OCI-LY1 (cell line): ENCODE measurements at regions not wholly inside any gene's neighbourhood (a gene's known extent, or its start where the extent isn't known, plus 50 kb on each side); places are given as distances from the start of the nearest gene placed in this dataset.

Source experiments
- CTCF ChIP-seq: fragments of 200-600 bp; sonication (generic), shearing (Covaris generic); IDR thresholded peaks from 2 replicates; pipeline ENCODE4 v1.5.1; 2017; ENCODE audit warnings: mild to moderate bottlenecking, antibody characterized with exemption, low read length, moderate library complexity, mixed read lengths
- EZH2 ChIP-seq: fragments of 200-600 bp; sonication (generic), shearing (Covaris generic); IDR thresholded peaks from 2 replicates; pipeline ENCODE4 v1.8.0; 2017; ENCODE audit warnings: borderline replicate concordance, mixed run types, mild to moderate bottlenecking, antibody characterized with exemption, low read length, moderate library complexity, mixed read lengths

GRCh38 chr7:67671006-67671548, 674.4 kb downstream of the TYW1 start:
- TF ChIP-seq CTCF: no peak
- no peak for TF ChIP-seq EZH2
